Keratinocyte (primary cell): ENCODE measurements at regions not wholly inside any gene's neighbourhood (a gene's known extent, or its start where the extent isn't known, plus 50 kb on each side); places are given as distances from the start of the nearest gene placed in this dataset.

Experiments
- DNase-seq: peaks from one replicate; pipeline ENCODE4 v3.0.0-alpha.2; 2011; ENCODE audit warnings: low read depth, missing footprints, low spot score
- FAIRE-seq: peaks from 2 replicates; lab custom pipeline; 2011; peaks lifted over from hg19 to GRCh38; lab: Jason Lieb, UNC
- H2AFZ ChIP-seq: 2 replicates; pipeline ENCODE4 v1.6.0; 2012; ENCODE audit warnings: low read length, control low read depth, inconsistent platforms; ENCODE audit not compliant: control insufficient read depth
- H3K27ac ChIP-seq: 2 replicates; pipeline ENCODE4 v1.5.1; 2011; ENCODE audit warnings: low read length; ENCODE audit not compliant: control insufficient read depth, insufficient read depth
- H3K27me3 ChIP-seq: 3 replicates; pipeline ENCODE4 v1.6.0; 2011; ENCODE audit warnings: low read length; ENCODE audit not compliant: control insufficient read depth, insufficient read depth; ENCODE audit errors: extremely low read depth
- H3K36me3 ChIP-seq, 2 experiments: 2 replicates in 1 of 2; 3 replicates in 1 of 2; pipeline ENCODE4 v1.5.1; 2011; ENCODE audit warnings: low read length in 2 of 2, mild to moderate bottlenecking in 1 of 2; ENCODE audit not compliant: control insufficient read depth in 2 of 2, insufficient read depth in 2 of 2; ENCODE audit errors: extremely low read depth in 1 of 2
- H3K4me1 ChIP-seq: 3 replicates; pipeline ENCODE4 v1.5.1; 2011; ENCODE audit warnings: low read length; ENCODE audit not compliant: control insufficient read depth, insufficient read depth; ENCODE audit errors: extremely low read depth
- H3K4me2 ChIP-seq: 3 replicates; pipeline ENCODE4 v1.6.0; 2011; ENCODE audit warnings: low read depth, low read length; ENCODE audit not compliant: control insufficient read depth, insufficient read depth; ENCODE audit errors: extremely low read depth
- H3K4me3 ChIP-seq, 3 experiments: fragments of 200-600 bp in 1 of 3; sonication (generic) in 1 of 3; 2 replicates in 2 of 3; 3 replicates in 1 of 3; pipeline ENCODE4 v1.5.1; 2011 to 2016; ENCODE audit warnings: low read length in 3 of 3, mild to moderate bottlenecking in 3 of 3, control low read depth in 2 of 3, inconsistent platforms in 1 of 3, low read depth in 1 of 3, mixed read lengths in 1 of 3, mixed run types in 1 of 3, moderate library complexity in 1 of 3; ENCODE audit not compliant: control insufficient read depth in 2 of 3, insufficient read depth in 2 of 3; ENCODE audit errors: extremely low read depth in 1 of 3
- H3K79me2 ChIP-seq: 2 replicates; pipeline ENCODE4 v1.6.0; 2012; ENCODE audit warnings: low read length; ENCODE audit not compliant: control insufficient read depth, insufficient read depth
- H3K9ac ChIP-seq: 3 replicates; pipeline ENCODE4 v1.6.0; 2011; ENCODE audit warnings: low read length; ENCODE audit not compliant: control insufficient read depth, insufficient read depth; ENCODE audit errors: extremely low read depth
- H3K9me1 ChIP-seq: 3 replicates; pipeline ENCODE4 v1.6.0; 2011; ENCODE audit warnings: low read length; ENCODE audit not compliant: control insufficient read depth, insufficient read depth; ENCODE audit errors: extremely low read depth
- H3K9me3 ChIP-seq: 2 replicates; pipeline ENCODE4 v1.5.1; 2012; ENCODE audit warnings: low read depth, low read length; ENCODE audit not compliant: control insufficient read depth
- H4K20me1 ChIP-seq: 3 replicates; pipeline ENCODE4 v1.6.0; 2011; ENCODE audit warnings: low read length; ENCODE audit not compliant: control insufficient read depth, insufficient read depth; ENCODE audit errors: extremely low read depth
- EZH2 ChIP-seq: IDR thresholded peaks from one replicate; pipeline ENCODE4 v1.6.1; 2012; ENCODE audit warnings: inconsistent platforms, mild to moderate bottlenecking, low read length, moderate library complexity
- dilution Hi-C: fragments of 300-500 bp; cut with MboI; formaldehyde crosslinking; loops from one replicate; pipeline ENCODE4 v1.7.0; 2020; ENCODE audit warnings: low sequenced_read_pairs; ENCODE audit not compliant: extremely low pct_ligation_motif_present
- TF ChIP-seq, protein P1 (sequence below), 3 experiments: IDR thresholded peaks in 1 of 3; conservative IDR thresholded peaks in 1 of 3; optimal IDR thresholded peaks in 1 of 3; 2 replicates in 2 of 3; 3 replicates in 1 of 3; pipeline versions ENCODE3 to v1.5.1; 2011; ENCODE audit warnings: low read length in 3 of 3, mild to moderate bottlenecking in 3 of 3, moderate library complexity in 2 of 3, control low read depth in 1 of 3, inconsistent platforms in 1 of 3; ENCODE audit not compliant: insufficient read depth in 2 of 3; ENCODE audit errors: extremely low read depth in 1 of 3

DNA sequence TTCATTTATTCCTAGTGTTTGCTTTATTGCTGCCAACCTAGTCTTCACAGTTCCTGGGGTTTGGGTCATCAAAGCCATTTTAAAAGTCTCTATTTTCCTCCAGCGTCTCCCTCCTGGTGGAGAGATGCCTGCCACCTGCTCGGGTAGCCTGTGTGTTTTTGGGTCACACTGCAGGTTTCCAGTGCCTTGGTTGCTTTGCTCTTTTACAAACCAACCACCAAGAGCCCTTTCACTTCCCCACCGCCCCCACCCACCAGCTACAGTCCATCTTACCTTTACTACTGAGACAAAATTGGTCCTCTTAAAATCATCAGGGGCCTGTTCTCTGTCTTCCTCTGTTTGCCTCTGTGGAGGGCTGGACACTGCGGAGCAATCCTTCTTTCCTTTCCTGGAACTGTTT is 280.5 kb upstream of the GATB start:
- Histone ChIP-seq H3K4me1 (peaks cover 2% of the 10 kb centered on the region), H3K36me3 (no peaks in the 10 kb centered on the region), H3K4me2 (no peak overlapping the region), H3K79me2 (no peaks in the 10 kb centered on the region), H3K27me3 (no peaks in the 10 kb centered on the region), H3K9me1 (no peaks in the 10 kb centered on the region), H3K27ac (no peak overlapping the region), H3K9ac (no peak overlapping the region), H4K20me1 (no peaks in the 10 kb centered on the region), H3K9me3 (no peaks in the 10 kb centered on the region), H3K4me3 (no peak overlapping the region), H2AFZ (no peak overlapping the region)
- FAIRE-seq (no peak), DNase-seq (no peak)
- dilution Hi-C loops: no loop called here
- TF ChIP-seq, protein P1, sequence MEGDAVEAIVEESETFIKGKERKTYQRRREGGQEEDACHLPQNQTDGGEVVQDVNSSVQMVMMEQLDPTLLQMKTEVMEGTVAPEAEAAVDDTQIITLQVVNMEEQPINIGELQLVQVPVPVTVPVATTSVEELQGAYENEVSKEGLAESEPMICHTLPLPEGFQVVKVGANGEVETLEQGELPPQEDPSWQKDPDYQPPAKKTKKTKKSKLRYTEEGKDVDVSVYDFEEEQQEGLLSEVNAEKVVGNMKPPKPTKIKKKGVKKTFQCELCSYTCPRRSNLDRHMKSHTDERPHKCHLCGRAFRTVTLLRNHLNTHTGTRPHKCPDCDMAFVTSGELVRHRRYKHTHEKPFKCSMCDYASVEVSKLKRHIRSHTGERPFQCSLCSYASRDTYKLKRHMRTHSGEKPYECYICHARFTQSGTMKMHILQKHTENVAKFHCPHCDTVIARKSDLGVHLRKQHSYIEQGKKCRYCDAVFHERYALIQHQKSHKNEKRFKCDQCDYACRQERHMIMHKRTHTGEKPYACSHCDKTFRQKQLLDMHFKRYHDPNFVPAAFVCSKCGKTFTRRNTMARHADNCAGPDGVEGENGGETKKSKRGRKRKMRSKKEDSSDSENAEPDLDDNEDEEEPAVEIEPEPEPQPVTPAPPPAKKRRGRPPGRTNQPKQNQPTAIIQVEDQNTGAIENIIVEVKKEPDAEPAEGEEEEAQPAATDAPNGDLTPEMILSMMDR (optimal IDR thresholded peaks at IDR 0.05 in 1 of 3, IDR thresholded peaks at IDR 0.05 in 1 of 3, conservative IDR thresholded peaks at IDR 0.05 in 1 of 3; ENCODE audit: extremely low read depth in 1 of 3, insufficient read depth in 2 of 3, low read length in 3 of 3): no peak
- TF ChIP-seq EZH2: no peak

DNA sequence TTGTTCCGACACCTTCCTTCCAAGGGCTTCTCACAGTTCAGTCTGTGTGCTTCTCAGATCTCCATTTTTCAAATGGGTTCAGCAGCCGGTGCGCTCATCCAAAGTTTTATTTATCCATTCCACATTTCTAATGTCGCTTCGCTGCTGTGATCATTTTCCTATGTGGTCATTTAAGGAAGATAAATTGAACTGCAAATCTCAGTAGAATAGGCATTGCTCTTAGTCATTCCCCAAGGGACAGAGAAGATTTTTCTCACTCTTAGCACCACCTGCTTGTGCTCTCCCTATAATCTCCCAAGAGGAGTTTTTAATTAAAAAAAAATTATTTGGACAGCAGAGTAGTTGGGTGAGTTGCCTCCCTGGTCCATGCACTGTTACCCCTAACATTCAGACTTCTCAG is 278.9 kb upstream of the GATB start:
- H3K79me2 ChIP-seq: no peaks in the 10 kb centered on the region
- no peaks in the 10 kb centered on the region for H3K9me1 ChIP-seq
- no peak overlapping the region for H3K9ac ChIP-seq
- dilution Hi-C loops: no loop called here
- H2AFZ ChIP-seq: no peak overlapping the region
- H3K27me3 ChIP-seq: no peaks in the 10 kb centered on the region
- H3K36me3 ChIP-seq: no peaks in the 10 kb centered on the region
- FAIRE-seq (no peak), DNase-seq (no peak)
- no peak overlapping the region for H3K27ac ChIP-seq
- H3K4me1 ChIP-seq: no peaks in the 10 kb centered on the region
- no peak overlapping the region for H3K4me3 ChIP-seq
- no peaks in the 10 kb centered on the region for H4K20me1 ChIP-seq
- TF ChIP-seq EZH2: no peak
- TF ChIP-seq, protein P1 (optimal IDR thresholded peaks at IDR 0.05 in 1 of 3, IDR thresholded peaks at IDR 0.05 in 1 of 3, conservative IDR thresholded peaks at IDR 0.05 in 1 of 3; ENCODE audit: extremely low read depth in 1 of 3, insufficient read depth in 2 of 3, low read length in 3 of 3): no peak
- no peaks in the 10 kb centered on the region for H3K9me3 ChIP-seq
- no peak overlapping the region for H3K4me2 ChIP-seq
